Spleen (tissue), 7 donors: ENCODE measurements at regions not wholly inside any gene's neighbourhood (a gene's known extent, or its start where the extent isn't known, plus 50 kb on each side); places are given as distances from the start of the nearest gene placed in this dataset.

ENCODE experiments used
- POLR2A ChIP-seq, 3 donors: fragments of 450-650 bp; IDR thresholded peaks; one replicate each; pipeline ENCODE4 v1.5.1; 2017; ENCODE audit warnings: antibody characterized with exemption in 3 of 3, mild to moderate bottlenecking in 1 of 3
- TF ChIP-seq, protein P1 (sequence below), 11 experiments: fragments of 200-600 bp in 7 of 11; fragments of 450-650 bp in 4 of 11; sonication (generic) in 4 of 11; IDR thresholded peaks in 8 of 11; conservative IDR thresholded peaks in 3 of 11; 1 replicate in 7 of 11; 2 replicates in 4 of 11; pipeline versions ENCODE4 v1.4.0 to v1.8.0; 2016 to 2021; ENCODE audit warnings: antibody characterized with exemption in 11 of 11, inconsistent platforms in 4 of 11, mild to moderate bottlenecking in 1 of 11
- donor health status: DM: no; HTN: no; CAD: no; lungs with moderate emphysema.
- donor health status: DM: no; HTN: no; CAD: no.
- donor health status: DM: no; HTN: no; CAD: no.

DNA sequence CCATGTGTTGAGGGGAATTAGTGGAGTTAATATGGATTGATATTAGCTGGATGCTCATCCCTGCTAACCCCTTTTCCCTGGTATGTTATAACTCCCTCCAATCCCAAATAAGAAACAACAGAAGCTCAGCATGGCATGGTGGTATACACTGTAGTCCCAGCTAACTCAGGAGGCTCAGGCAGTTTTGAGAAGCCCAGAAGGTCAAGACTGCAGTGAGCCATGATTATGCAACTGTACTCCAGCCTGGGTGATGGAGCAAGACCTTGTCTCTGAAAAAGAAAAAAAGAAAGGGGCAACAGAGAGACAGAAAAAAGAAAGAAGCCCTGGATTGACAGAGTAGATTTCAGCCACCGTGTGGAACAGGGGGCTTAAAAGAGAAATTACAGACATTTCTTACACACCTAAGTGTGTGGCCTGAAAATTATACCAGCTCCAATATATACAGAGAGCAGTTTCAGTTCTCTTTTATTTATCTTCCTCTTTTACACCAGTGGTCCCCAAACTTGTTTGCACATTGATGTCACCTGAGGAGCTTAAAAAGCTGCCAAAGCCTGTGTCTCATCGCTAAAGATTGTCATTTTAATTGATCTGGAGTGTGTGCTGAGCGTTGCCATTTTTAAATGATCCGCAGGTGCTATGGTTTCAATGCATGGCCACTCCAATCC, 203.6 kb downstream of the UBE2E3 start:
- TF ChIP-seq, protein P1, sequence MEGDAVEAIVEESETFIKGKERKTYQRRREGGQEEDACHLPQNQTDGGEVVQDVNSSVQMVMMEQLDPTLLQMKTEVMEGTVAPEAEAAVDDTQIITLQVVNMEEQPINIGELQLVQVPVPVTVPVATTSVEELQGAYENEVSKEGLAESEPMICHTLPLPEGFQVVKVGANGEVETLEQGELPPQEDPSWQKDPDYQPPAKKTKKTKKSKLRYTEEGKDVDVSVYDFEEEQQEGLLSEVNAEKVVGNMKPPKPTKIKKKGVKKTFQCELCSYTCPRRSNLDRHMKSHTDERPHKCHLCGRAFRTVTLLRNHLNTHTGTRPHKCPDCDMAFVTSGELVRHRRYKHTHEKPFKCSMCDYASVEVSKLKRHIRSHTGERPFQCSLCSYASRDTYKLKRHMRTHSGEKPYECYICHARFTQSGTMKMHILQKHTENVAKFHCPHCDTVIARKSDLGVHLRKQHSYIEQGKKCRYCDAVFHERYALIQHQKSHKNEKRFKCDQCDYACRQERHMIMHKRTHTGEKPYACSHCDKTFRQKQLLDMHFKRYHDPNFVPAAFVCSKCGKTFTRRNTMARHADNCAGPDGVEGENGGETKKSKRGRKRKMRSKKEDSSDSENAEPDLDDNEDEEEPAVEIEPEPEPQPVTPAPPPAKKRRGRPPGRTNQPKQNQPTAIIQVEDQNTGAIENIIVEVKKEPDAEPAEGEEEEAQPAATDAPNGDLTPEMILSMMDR (IDR thresholded peaks at IDR 0.05 in 8 of 11, conservative IDR thresholded peaks at IDR 0.05 in 3 of 11) = no peak
- no peak for TF ChIP-seq POLR2A (IDR thresholded peaks at IDR 0.05)
